ENCODE measurements at regions not wholly inside any gene's neighbourhood (a gene's known extent, or its start where the extent isn't known, plus 50 kb on each side); places are given as distances from the start of the nearest gene placed in this dataset.

- Histone ChIP-seq H3K4me1 (ENCODE audit: control insufficient read depth in 1 of 2, insufficient read depth in 1 of 2, low read depth in 1 of 2, low read length in 1 of 2) (no peaks in the 10 kb centered on the region), H3K27ac (no peak overlapping the region), H3K4me3 (ENCODE audit: low read depth in 1 of 2, low read length in 1 of 2) (no peak overlapping the region), H3K27me3 (no peaks in the 10 kb centered on the region), H3K9me3 (no peaks in the 10 kb centered on the region), H3K36me3 (no peaks in the 10 kb centered on the region)
- no peak for TF ChIP-seq CTCF (IDR thresholded peaks at IDR 0.05)
Measured at GRCh38 chr6:147707524-147707923, 199.0 kb downstream of the SAMD5 start.

GRCh38 chr6:147708170-147708569 lies 199.7 kb downstream of the SAMD5 start:
- Histone ChIP-seq H3K9me3 (no peaks in the 10 kb centered on the region), H3K36me3 (no peaks in the 10 kb centered on the region), H3K27ac (no peak overlapping the region), H3K4me1 (ENCODE audit: control insufficient read depth in 1 of 2, insufficient read depth in 1 of 2, low read depth in 1 of 2, low read length in 1 of 2) (no peaks in the 10 kb centered on the region), H3K4me3 (ENCODE audit: low read depth in 1 of 2, low read length in 1 of 2) (no peak overlapping the region), H3K27me3 (no peaks in the 10 kb centered on the region)
- TF ChIP-seq CTCF (IDR thresholded peaks at IDR 0.05) = no peak

- Histone ChIP-seq H3K36me3 (no peaks in the 10 kb centered on the region), H3K9me3 (no peaks in the 10 kb centered on the region), H3K27me3 (no peaks in the 10 kb centered on the region), H3K4me3 (ENCODE audit: low read depth in 1 of 2, low read length in 1 of 2) (no peak overlapping the region), H3K4me1 (ENCODE audit: control insufficient read depth in 1 of 2, insufficient read depth in 1 of 2, low read depth in 1 of 2, low read length in 1 of 2) (no peaks in the 10 kb centered on the region), H3K27ac (no peak overlapping the region)
- no peak for TF ChIP-seq CTCF (IDR thresholded peaks at IDR 0.05)
Measured at GRCh38 chr6:147709396-147710272, 201.1 kb downstream of the SAMD5 start.

GRCh38 chr6:147710890-147711289 lies 202.4 kb downstream of the SAMD5 start:
- Histone ChIP-seq H3K27me3 (no peaks in the 10 kb centered on the region), H3K27ac (no peak overlapping the region), H3K9me3 (no peaks in the 10 kb centered on the region), H3K4me3 (ENCODE audit: low read depth in 1 of 2, low read length in 1 of 2) (no peak overlapping the region), H3K36me3 (no peaks in the 10 kb centered on the region), H3K4me1 (ENCODE audit: control insufficient read depth in 1 of 2, insufficient read depth in 1 of 2, low read depth in 1 of 2, low read length in 1 of 2) (no peaks in the 10 kb centered on the region)
- TF ChIP-seq CTCF (IDR thresholded peaks at IDR 0.05) = no peak

GRCh38 chr6:147711476-147711875 lies 203.0 kb downstream of the SAMD5 start:
- TF ChIP-seq CTCF (IDR thresholded peaks at IDR 0.05) = no peak
- no peaks in the 10 kb centered on the region for H3K4me1 ChIP-seq (ENCODE audit: control insufficient read depth in 1 of 2, insufficient read depth in 1 of 2, low read depth in 1 of 2, low read length in 1 of 2)
- no peak overlapping the region for H3K27ac ChIP-seq
- no peaks in the 10 kb centered on the region for H3K36me3 ChIP-seq
- H3K27me3 ChIP-seq = no peaks in the 10 kb centered on the region
- H3K4me3 ChIP-seq (ENCODE audit: low read depth in 1 of 2, low read length in 1 of 2) = no peak overlapping the region
- H3K9me3 ChIP-seq = no peaks in the 10 kb centered on the region

Measured in neutrophil (primary cell).